B cell (primary cell): ENCODE measurements at regions not wholly inside any gene's neighbourhood (a gene's known extent, or its start where the extent isn't known, plus 50 kb on each side); places are given as distances from the start of the nearest gene placed in this dataset.

Experiments used
- CTCF ChIP-seq: fragments of 200-600 bp; IDR thresholded peaks from one replicate; pipeline ENCODE4 v1.8.0; 2022; ENCODE audit warnings: antibody characterized with exemption, mild to moderate bottlenecking
- EZH2 ChIP-seq: IDR thresholded peaks from 2 replicates; pipeline ENCODE4 v1.6.1; 2012; ENCODE audit warnings: borderline replicate concordance, low read depth, mild to moderate bottlenecking, moderate library complexity, low read length; ENCODE audit not compliant: insufficient read depth, poor library complexity, severe bottlenecking

- TF ChIP-seq CTCF (no peak), EZH2 (no peak)
Observed at GRCh38 chr3:144375088-144375487, 403.5 kb downstream of the DIPK2A start.
